Hippocampal formation (tissue), 2 donors: ENCODE measurements at regions not wholly inside any gene's neighbourhood (a gene's known extent, or its start where the extent isn't known, plus 50 kb on each side); places are given as distances from the start of the nearest gene placed in this dataset.

Experiments used
- DNase-seq, 2 donors: peaks; one replicate each; lab custom pipeline; 2025; lab: John Stamatoyannopoulos, UW

GRCh38 chr21:28789523-28789922 lies 203.2 kb downstream of the LTN1 start:
- DNase-seq: no peak

- DNase-seq: no peak
Observed at GRCh38 chr21:28788030-28788429, 204.6 kb downstream of the LTN1 start.

- no peak for DNase-seq
Observed at GRCh38 chr21:28783641-28784185, 209.0 kb downstream of the LTN1 start.

GRCh38 chr21:28781602-28782276 lies 210.9 kb downstream of the LTN1 start:
- no peak for DNase-seq

DNA sequence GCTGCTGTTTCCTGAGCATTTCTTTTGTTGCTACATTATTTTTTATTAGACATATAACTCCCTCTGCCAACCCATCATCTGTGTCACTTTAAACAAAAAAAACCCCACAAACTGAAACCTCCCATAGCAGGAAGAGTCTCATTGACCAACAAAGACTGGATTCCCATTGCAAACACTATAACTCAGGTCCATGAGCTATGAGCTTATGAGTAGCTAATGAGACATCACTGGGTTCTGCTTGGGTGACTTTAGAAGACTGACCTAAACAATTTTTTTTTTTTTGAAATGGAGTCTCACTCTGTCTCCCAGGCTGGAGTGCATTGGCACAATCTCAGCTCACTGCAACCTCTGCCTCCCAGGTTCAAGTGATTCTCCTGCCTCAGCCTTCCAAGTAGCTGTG lies 212.8 kb downstream of the LTN1 start:
- DNase-seq: no peak

DNA sequence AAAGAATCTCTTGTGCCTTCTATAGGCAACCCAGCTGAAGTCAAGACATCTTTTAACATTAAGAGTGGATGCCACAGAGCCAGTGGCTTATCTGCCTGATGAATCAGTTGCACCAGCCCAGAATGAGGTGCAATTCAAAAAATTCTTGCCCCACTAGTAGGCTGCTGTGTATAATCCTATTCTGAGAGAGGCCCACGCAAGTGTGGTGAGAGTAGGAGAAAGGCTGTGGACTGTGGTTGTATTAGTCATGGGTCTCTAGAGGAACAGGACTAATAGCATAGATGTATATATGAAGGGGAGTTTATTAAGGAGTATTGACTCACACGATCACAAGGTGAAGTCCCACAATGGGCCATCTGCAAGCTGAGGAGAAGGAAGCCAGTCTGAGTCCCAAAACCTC lies 216.4 kb downstream of the LTN1 start:
- DNase-seq: no peak

- no peak for DNase-seq
Observed at GRCh38 chr21:28775071-28775470, 217.6 kb downstream of the LTN1 start.

GRCh38 chr21:28773036-28773435 lies 219.6 kb downstream of the LTN1 start:
- DNase-seq: no peak

DNA sequence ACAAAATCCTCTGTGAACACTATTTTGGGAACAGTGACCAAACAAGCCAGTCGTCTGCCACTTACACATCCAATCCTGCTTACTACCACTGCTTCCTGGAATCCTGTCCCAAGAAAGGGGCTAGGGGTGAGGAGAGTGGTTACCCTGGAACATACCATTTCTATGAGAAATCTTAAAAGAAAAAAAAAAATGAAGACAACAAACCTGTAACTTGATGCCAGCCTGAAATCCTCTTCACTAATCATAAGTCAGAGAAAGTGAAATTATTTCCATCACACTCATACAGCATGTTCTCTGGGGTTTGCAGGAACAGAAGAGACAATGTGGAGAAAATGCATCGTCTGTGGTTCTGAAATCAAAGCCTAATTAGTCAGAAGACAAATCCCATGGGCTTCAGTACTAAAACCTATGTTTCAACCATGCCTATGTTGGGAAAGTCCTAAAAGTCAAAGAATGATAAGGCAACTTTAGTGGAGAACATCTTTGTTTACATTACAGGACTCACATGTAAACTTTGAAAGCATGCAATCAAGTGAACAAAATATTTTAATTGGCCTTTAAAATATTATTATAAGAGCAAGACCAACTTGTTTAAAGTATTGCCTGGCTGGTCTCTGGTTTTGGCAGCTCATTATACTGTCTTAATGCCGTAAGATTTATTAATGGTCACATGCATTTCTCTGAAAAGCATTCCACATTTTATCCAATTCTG lies 220.7 kb downstream of the LTN1 start:
- no peak for DNase-seq

- no peak for DNase-seq
Observed at GRCh38 chr21:28770867-28771661, 221.6 kb downstream of the LTN1 start.

GRCh38 chr21:28769683-28770082 lies 223.0 kb downstream of the LTN1 start:
- no peak for DNase-seq

GRCh38 chr21:28768753-28769152 lies 223.9 kb downstream of the LTN1 start:
- DNase-seq: no peak

DNA sequence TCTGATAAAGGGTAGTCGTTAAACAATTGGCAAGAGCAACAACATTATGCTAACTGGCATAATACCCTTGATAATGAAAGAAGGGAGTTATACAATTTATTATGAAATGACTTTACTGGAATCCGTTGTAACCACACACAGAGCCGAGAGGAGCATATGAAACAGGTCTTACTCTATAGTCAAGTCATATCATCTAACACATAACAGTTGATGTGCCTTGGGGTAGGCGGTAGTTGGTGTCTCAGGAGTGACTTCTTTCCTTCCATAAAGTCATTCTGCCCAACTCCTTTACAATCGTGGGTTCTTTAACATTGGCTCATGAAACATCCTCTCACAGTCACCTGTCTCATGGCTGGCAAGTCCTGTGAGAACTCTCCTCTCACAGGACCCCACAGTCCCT lies 225.2 kb downstream of the LTN1 start:
- DNase-seq: no peak

DNA sequence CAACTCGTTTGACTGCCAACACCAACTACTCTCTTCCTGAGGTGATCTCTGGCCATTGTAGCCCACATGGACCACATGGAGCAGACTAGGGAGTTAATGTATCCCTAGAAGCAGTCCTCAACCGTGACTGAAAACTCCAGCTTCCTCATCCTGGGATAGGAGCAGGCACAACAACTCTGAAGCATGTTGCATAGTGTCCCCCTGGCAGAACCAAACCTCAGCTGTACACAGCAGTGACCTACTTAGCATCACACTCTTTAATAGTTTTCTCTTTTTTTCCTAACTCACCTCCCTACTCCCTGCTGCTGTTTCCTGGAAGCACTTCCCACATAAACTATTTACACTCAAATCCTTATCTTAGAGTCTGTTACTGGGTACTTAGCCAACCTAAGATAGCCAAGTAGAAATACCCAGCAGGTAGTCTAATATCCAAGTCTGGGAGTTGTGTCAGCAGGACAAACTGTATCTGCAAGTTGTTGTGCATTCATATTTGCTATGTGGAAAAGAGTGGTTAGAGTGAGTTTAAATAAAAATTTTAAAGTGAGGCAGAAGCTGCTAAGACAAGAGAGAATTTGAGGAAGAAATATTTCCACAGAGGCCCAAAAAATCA lies 228.8 kb downstream of the LTN1 start:
- DNase-seq: no peak

DNA sequence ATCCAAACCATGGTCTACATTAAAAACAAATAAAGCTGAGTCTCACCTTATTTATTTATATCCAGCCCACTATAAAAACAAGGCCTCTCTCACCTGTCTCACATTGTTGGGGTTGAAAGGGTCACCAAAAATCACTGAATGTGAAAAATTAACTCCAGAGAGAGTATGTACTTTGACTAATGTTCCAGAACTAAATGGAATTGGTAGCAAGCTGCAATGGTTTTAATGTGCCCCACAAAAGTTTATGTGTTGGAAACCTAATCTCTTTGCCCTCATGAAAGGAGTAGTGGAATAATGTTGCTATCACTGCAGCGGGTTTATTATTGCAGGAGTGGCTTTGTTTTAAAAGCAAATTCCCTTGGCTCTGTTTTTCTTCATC lies 230.3 kb downstream of the LTN1 start:
- no peak for DNase-seq

GRCh38 chr21:28761674-28762356 lies 230.9 kb downstream of the LTN1 start:
- no peak for DNase-seq

GRCh38 chr21:28758883-28759242 lies 233.8 kb downstream of the LTN1 start:
- DNase-seq: no peak

DNA sequence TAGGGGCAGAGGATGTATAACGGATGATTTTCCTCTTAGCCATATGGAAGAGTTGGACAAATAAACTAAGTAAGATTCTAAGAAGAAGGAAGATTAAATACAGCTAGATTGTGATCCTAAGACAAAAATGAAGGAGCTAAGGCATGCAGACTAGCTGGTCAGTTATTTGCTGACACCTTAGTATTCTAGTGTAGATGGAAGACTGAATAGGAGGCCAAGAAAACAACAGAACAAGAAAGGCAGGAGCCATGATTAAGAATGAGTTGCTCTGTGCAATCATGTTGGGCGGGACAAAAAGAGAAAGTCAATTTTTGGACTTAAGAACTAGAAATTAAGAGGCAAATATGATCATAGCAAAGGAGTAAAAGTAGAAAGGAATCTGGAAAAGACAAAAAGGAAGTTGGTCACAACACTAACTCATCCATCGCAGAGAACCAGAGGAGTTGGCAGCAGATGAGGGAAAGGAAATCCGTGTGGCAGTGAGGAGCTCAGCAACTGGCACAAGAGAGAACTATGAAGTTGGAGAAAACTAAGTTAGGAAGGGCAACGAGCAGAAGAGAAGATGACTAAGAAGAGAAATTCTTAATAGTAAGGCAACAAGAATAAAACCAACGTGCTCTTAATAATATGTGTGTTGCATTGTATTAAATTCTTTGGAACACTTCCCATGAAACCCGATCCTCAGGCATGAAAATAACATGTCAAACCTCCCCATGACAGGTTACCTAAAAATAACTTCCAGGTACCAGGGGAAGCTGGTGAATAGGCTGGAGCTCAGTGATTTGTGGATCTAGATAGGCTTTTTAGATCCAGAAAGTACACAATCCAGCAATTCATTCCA lies 234.4 kb downstream of the LTN1 start:
- no peak for DNase-seq

DNA sequence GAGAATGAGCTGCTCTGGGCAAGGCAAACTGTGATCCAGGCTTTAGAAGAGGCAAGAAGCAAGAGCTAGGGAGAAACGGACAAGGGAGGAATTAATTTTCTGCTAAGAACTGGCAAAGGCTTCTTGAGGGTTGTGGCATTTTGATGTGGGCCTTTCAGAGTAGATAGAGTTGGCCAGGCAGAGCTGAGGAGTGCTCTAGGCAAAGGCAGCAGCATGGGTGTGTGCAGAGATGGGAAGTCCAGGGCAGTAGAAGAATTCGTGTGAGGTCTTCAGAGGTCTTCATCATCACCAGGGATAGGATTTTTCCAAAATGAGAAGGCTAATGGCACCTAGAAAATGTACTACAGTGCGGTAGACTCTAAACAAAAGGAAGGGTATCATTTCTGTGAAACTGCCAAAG lies 237.8 kb downstream of the LTN1 start:
- no peak for DNase-seq

DNA sequence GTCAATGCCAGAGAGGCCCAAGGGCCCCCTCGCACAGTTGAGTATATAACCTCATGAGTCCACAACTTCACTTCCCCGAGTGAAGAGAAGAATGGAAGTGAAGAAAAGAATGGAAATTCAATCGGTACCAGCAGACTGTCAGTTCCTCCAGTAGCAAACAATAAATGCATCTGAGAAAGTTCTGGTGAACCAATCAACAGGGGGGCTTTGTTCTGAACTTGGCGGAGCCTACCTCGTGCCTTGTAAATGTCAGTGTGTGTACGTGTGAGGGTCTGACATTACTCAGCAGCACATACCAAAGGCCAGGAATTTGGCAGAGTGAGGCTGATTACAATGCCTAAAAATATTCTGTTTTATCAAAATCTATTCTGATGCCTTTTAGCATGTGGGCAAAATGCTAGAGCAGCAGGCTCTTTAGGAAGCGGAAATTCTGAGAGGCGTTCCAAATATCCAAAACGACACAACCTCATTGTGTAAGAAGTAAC lies 238.5 kb downstream of the LTN1 start:
- DNase-seq: no peak

- no peak for DNase-seq
Observed at GRCh38 chr21:28752131-28752530, 240.5 kb downstream of the LTN1 start.
